GM19468 (cell line): ENCODE measurements at regions not wholly inside any gene's neighbourhood (a gene's known extent, or its start where the extent isn't known, plus 50 kb on each side); places are given as distances from the start of the nearest gene placed in this dataset.
A peak's percentile ranks its signal among the peaks of the same experiment; 100 is the strongest.
"Not testable (repeated sequence)": the region's sequence is repeated elsewhere in the genome, so short reads cannot be mapped to it uniquely, and the experiment has no call there.

Experiments used
- ATAC-seq: cut with Tn5 transposase; IDR thresholded peaks from one replicate; pipeline ENCODE4 v1.9.1; 2021; ENCODE audit warnings: mild to moderate bottlenecking, moderate library complexity, moderate number of reproducible peaks; ENCODE audit not compliant: unreplicated experiment; ENCODE audit errors: extremely low read depth

GRCh38 chr5:119694284-119694683 lies 64.9 kb downstream of the FAM170A start:
- ATAC-seq = no peak

GRCh38 chr5:119706049-119706448 lies 76.7 kb downstream of the FAM170A start:
- ATAC-seq = no peak

- ATAC-seq = no peak
Observed at GRCh38 chr5:119708076-119708790, 78.9 kb downstream of the FAM170A start.

- ATAC-seq = no peak
Observed at GRCh38 chr5:119721775-119722174, 92.4 kb downstream of the FAM170A start.

GRCh38 chr5:119725291-119725690 lies 95.9 kb downstream of the FAM170A start:
- ATAC-seq = not testable (repeated sequence)

- ATAC-seq = no peak
Observed at GRCh38 chr5:119726544-119726943, 97.2 kb downstream of the FAM170A start.

- no peak for ATAC-seq
Observed at GRCh38 chr5:119740225-119740624, 110.9 kb downstream of the FAM170A start.

- ATAC-seq = no peak
Observed at GRCh38 chr5:119741691-119742090, 112.3 kb downstream of the FAM170A start.

GRCh38 chr5:119742311-119742710 lies 113.0 kb downstream of the FAM170A start:
- no peak for ATAC-seq

GRCh38 chr5:119743927-119744326 lies 114.6 kb downstream of the FAM170A start:
- peak; percentile 67 for ATAC-seq

- ATAC-seq = no peak
Observed at GRCh38 chr5:119745976-119746375, 116.6 kb downstream of the FAM170A start.

GRCh38 chr5:119746984-119747383 lies 117.6 kb downstream of the FAM170A start:
- no peak for ATAC-seq

- ATAC-seq = no peak
Observed at GRCh38 chr5:119750887-119751733, 121.8 kb downstream of the FAM170A start.

GRCh38 chr5:119751734-119752094 lies 122.4 kb downstream of the FAM170A start:
- ATAC-seq = no peak

- ATAC-seq = no peak
Observed at GRCh38 chr5:119752921-119753886, 123.8 kb downstream of the FAM170A start.

- not testable (repeated sequence) for ATAC-seq
Observed at GRCh38 chr5:119754825-119755224, 125.5 kb downstream of the FAM170A start.

- ATAC-seq = no peak
Observed at GRCh38 chr5:119757276-119757675, 127.9 kb downstream of the FAM170A start.

GRCh38 chr5:119769695-119770693 lies 140.6 kb downstream of the FAM170A start:
- not testable (repeated sequence) for ATAC-seq

- ATAC-seq = not testable (repeated sequence)
Observed at GRCh38 chr5:119780145-119780544, 150.8 kb downstream of the FAM170A start.
